ENCODE measurements at regions not wholly inside any gene's neighbourhood (a gene's known extent, or its start where the extent isn't known, plus 50 kb on each side); places are given as distances from the start of the nearest gene placed in this dataset.

DNA sequence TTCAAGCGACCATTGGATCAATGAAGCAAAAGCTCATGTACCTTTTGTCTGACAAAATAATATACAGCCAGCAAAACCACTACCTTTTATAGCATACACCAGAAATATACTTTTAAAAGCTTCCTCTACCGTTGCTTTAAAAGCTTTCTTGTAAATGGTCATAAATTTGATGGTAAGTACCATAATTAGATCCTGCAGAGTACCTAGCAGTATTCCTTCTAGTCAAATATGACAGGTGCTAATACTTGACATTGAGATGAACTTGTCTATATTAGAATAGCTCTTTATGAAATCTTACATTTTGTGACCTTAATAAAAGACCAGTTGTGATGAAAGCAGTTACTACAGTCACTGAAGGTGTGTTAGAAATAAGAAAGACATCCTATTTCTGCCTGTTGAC is 340.5 kb upstream of the ANO3 start:
- DNase-seq: no peak

DNA sequence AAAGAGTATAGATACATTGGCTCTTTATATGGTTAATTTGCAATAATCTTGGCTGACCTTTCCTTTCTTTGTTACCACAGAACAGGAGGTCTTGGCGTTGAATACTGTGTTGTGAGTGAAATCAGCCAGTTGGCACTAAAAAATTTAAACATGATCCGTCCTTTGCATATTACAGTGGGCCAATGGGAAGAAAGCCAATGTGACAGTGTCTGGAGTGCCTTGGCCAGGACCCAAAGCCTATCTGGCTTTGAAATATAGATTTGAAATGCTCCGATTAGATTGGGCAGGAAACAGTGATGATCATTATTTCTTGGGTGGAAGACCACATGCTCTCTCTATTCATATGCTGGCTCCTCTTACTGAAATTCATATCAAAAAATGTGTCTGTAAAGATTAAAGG is 339.6 kb upstream of the ANO3 start:
- no peak for DNase-seq

DNA sequence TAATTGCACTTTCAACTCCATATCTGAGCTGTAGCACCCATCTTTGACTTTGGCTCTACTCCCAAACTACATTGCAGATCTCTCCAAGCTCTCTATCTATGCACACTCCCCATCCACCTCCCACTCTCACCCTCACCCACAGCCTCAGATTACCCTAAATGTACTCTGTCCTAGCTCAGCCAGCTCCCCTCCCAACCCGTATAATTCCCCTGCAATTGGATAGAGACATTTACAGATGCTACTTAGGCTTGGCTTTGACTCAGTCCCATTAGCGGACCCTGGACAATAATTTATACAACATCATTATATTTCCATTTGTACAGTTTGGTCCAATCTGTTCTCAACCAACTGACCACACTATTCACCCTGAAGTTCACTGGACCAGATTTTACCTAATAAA is 338.9 kb upstream of the ANO3 start:
- no peak for DNase-seq

DNA sequence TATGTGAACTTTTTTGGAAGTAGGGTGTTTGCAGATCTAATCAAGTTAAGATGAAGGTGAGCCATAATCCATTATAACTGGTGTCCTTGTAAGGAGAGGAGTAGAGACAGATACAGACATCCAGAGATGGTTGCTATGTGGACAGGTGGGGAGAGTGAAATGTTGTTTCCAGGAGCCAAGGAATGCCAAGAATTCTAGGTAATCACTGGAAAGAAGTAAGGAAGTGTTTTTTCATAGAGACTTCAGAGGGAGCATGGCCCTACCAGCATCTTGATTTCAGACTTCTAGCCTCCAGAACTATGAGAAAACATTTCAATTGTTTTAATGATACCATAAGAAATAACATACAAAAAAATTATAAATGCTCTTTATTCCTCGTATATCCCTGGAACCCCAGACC is 320.5 kb upstream of the ANO3 start:
- no peak for DNase-seq

DNA sequence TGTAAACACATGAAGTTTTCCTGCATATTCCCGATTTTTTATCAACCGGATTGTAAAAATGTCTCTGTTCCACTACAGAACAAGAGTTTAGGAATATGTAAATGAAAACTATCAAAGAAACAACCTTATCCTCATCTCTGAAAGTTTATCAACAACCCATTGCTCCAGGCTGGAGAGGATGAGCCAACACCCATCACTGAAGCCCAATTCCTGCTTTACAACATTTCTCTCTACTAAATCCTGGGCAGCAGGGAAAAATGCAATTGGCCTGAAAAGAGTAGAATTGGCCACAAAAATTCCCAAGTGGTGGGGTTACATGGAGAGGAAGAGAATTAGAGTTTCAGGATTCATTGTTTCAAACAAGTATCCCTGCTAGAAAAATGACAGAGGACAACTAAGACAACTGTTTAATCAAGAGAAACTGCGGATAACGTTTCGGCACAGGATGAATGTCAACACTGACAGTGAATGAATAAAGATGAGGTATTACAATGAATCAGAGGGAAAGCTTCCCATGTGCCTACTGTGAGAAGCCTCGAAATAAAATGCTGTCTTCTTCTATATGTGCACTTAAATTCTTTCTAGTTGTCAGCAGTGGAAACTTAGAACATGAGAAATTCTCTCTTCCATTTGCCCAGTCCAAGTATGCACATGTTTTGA is 317.3 kb upstream of the ANO3 start:
- no peak for DNase-seq

- no peak for DNase-seq
Observed at GRCh38 chr11:26017322-26017860, 314.5 kb upstream of the ANO3 start.

- no peak for DNase-seq
Observed at GRCh38 chr11:26017903-26018302, 314.0 kb upstream of the ANO3 start.

- DNase-seq: no peak
Observed at GRCh38 chr11:26018336-26018735, 313.6 kb upstream of the ANO3 start.

DNA sequence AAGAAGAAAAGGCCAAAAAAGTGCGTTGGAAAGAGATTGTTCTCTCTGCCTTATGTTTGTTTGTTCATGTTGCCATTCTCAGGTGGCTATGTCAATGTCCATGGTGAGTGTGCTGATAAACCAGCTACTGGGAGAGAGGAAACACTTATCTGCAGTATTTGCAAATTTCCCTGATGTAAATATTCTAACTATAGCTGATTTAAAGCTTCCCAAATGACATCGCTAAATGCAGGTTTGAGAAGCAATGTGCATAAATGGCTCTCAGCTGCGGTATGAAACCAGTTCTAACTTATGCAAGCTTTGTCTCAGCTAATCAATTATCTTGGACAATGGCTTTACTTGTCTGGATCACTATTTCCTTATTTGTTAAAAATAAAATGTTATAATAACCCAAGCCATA is 312.5 kb upstream of the ANO3 start:
- DNase-seq: no peak

DNA sequence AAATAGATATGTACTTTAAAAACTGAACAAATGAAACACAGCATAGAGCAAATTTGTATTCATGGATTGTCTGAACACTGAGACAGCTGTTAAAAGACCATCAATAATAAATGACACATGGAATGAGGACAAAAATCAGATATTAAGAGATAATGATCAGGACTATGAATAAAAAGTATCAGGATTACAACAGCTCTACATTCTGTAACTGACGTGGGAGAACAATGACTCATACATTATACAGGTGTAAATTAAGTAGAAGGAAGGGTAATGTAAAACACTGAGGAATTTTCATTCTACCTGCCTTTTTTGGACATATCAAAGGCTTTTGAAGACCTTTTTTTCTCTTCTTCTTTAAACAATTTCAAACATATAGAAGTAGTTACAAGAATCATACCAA is 310.9 kb upstream of the ANO3 start:
- no peak for DNase-seq

- no peak for DNase-seq
Observed at GRCh38 chr11:26023057-26023456, 308.9 kb upstream of the ANO3 start.

DNA sequence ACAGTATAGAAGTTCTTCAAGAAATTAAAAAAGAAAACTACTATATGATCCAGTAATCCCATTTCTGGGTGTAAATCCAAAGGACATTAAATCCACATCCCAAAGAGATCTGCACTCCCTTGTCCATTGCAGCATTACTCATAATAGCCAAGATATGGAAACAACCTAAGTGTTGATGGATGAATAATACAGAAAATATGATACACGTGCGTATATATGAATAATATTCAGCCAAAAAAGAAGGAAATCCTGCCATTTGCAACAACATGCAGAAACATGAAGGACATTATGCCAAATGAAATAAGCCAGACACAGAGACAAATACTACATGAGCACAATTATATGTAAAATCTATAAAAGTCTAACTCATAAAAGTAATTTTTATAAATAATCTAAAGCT is 306.3 kb upstream of the ANO3 start:
- DNase-seq: no peak

GRCh38 chr11:26026078-26026477 is 305.9 kb upstream of the ANO3 start:
- no peak for DNase-seq

GRCh38 chr11:26027887-26028286 is 304.0 kb upstream of the ANO3 start:
- no peak for DNase-seq

GRCh38 chr11:26028393-26028911 is 303.5 kb upstream of the ANO3 start:
- no peak for DNase-seq

DNA sequence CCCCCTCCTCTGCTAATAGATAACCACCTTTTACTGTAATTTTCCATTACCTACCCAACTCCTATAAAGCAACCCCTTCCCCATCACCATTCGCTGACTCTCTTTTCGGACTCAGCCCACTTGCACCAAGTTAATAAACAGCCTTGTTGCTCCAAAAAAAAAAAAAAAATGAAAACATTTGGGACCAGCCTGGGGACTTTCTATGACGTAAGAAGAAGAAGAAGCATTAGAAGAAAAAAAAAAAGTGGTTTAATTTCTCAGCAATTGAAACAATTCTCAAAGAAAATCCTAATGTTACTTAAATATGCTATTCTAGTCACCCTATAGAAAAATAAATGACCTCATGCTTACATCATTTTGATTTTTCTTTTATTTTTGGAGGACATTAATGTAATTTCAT is 301.5 kb upstream of the ANO3 start:
- no peak for DNase-seq

DNA sequence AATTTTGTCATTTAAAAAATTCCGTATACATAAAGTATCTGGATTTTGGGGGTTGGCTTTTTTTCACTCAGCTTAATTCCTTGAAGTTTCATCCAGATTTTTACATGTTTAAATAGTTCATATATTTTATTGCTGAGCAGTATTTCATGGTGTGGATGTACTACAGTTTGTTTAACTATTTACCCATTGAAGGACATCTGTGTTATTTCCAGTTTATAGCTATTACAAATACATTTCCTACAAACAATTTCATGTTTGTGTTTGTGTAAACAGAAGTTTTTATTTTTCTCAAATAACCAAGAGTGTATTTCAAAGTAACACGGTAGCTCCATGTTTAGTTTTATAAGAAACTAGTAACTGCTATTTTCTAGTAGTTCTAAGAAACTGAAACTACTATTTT is 299.7 kb upstream of the ANO3 start:
- DNase-seq: no peak

DNA sequence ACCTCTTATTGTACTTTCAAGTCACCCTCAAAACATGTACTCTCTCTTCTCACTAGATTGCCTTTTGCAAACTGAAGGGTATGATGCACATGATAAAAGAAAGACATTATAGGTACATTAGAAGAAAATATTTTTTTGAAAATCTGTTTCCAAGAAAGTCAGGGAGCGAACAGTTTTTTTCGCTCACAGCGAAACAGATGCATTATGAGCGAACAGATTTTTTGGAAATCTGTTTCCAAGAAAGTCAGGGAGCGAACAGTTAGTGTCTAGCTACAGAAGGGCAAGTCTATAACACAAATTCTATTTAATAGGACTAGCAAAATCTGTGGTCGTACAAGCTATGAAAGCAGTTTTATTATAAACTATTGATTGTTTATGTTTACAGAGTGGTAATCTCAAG is 296.2 kb upstream of the ANO3 start:
- DNase-seq: no peak

DNA sequence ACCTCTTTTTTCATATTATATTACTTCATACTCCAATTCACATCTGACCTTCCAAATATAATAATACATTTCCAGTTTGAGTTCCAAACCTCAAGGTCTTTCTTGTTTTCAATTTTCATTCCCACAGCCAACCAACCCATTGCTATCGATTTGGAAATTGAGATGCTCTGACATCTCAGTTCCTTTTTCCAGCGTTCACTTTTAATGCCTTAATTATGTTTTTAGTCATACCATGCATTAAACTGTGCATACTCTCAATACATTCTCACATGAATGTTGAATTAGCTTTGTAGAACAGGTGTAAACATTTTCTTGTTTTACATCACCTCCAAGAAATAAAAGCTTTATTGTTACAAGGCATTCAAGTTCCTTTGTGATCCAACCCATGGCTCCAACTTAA is 294.2 kb upstream of the ANO3 start:
- DNase-seq: no peak

DNA sequence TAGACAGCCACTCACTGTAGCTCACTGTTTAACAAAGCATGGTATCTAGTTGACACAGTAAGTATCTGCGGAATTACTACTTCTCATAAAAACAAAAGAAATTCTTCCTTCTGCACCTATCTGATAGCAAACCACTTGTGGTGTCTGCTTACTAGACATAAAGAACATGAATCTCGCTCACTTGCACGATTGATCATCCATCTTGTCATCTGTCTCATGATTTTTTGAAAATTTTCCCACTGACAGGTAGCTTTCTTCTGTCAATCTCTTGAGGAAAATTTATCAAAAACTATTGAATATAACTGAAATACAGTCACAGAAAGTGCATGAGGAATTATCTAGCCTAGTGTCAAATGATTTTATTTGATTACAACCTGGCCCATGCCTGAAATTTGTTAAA is 291.6 kb upstream of the ANO3 start:
- no peak for DNase-seq

- no peak for DNase-seq
Observed at GRCh38 chr11:26042113-26042512, 289.8 kb upstream of the ANO3 start.

DNA sequence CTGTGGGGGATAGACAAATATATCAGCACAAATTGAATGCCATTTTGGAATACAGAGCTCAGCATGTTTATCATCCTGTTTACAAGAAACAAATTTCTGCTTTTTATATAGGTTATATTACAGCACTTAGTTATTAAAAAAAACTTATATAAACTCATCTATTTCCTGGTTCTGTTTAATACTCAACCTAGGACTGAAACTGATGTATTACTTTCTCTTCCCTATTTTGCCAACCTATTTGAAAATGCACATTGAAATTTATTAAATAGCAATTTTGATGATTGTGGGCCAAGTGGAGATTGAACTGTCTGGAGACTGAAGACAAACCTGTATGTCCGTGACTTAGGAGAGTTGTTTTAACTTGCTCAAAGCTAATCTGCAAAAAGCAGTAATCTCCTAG is 288.3 kb upstream of the ANO3 start:
- no peak for DNase-seq

DNA sequence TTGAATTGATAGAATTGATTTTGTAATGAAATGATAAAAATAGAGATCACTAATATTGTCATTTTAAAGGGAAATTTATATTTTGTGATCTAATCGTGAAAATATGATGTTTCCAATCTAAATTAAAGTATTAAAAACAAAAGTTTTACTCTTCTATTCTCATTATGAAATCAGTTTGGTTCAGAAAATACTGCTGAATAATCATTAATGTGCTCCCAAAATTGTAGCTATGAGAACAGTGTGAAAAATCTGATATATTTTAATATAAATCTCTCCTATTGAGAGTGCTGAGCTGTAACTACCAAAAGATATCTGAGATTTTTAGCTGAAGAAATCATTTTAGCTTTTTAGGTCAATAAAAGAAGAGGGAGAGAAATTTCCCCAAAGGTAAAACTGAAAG is 287.5 kb upstream of the ANO3 start:
- DNase-seq: no peak

DNA sequence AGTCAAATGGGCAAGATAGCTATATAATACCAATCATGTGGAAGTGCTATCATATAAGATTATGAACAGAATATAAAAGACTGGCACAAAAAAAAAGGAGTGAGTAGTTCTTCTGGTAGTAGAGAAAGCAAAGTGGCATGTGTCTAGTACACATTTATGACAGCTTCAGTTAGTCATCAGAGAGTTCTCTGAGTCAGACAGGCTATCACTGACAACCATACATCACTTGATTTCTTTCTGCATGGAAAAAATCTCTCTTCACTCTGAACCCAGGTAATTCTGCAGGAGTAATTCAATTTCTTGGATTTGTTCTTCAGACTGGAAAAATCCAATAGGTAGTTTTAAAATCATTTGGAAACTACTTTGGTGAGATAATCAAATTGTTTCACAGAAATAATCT is 286.8 kb upstream of the ANO3 start:
- DNase-seq: no peak

- no peak for DNase-seq
Observed at GRCh38 chr11:26048271-26048670, 283.7 kb upstream of the ANO3 start.

Data from NCI-H774 (cell line).